ENCODE measurements at regions not wholly inside any gene's neighbourhood (a gene's known extent, or its start where the extent isn't known, plus 50 kb on each side); places are given as distances from the start of the nearest gene placed in this dataset.

DNA sequence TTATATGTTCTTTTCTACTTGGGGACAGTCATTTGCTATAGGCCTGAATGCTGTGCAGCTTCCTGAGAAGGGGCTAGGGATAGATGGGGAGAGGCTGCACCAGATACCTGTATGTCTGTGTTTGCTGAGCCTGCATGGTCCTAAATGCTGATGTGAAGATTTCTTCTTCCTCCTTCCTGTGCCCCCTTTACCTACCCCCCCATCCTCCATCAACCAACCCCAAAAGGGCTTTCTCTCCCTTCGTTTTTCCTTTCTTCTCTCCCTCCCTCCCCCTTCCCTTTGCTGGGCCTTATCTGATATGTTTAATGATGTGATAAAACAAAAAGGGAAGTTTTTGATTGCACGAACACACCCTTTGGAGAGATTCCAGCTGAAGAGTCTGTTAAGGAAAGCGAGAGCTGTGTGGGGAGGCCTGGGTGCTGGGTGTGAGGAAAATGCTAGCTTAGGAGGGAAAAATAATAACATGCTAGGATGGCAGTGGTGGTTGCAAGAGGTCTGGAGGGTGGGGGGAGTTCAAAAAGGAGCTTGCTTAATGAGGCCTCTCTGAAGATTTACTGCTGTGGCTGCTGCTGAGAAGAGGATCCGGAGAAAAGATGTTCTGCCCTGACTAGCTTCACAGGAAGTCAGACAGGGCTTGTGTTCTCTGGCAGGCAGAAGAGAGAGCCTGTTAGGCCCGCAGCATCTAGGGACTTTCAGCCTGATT, 101.8 kb downstream of the SAMD9 start:
- no peak for DNase-seq (ENCODE audit: low read depth, low spot score)

DNA sequence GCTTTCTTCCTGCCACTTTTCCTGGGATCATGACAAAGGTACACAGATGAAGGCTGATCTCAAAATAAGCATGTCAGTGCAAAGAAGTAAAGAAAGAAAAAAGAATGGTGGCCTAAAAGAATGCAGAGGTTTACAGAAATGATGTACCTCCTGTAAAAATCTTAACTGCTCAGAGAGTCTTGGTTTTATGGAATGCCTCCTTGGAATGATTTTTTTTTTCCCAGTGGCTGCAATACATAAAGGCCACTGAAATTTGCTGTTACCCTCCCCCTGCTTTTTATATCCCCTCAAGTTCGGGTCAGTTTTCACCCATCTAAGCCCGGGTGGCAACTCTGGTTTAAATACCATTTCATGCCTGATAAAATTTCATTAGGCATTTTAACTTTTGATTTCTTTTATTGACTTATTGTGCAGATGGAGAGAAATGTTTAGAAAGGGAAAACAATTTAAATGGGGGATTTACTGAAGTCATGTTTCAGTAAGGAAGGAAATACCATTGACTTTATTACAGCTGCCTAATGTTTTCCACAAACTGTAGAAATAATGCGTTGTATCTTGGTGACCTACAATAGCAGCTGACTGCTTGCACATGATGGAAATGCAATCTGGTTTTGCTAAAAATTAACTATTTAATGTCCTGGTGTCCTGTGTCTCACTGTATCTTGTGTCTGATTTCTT, 102.5 kb downstream of the SAMD9 start:
- DNase-seq (ENCODE audit: low read depth, low spot score) = no peak

DNA sequence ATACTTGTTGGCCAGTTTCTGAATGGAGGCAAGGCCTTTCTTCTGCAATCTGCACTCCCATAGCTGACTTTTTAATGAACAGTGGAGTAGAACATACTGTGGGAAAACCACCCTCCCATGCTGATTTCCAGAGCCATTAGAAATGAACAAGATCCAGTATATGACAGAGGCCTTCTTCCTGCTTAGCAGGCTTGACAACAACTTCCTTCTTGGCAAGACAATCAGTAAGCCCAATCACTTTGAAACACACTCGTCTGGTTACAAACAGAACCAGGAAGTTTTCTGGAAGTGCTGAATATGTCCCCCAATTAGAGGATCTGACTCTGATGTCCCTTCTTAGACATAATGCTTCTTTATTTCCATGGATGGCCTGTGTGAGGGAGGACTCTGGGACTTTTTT, 103.4 kb downstream of the SAMD9 start:
- DNase-seq (ENCODE audit: low read depth, low spot score) = no peak

DNA sequence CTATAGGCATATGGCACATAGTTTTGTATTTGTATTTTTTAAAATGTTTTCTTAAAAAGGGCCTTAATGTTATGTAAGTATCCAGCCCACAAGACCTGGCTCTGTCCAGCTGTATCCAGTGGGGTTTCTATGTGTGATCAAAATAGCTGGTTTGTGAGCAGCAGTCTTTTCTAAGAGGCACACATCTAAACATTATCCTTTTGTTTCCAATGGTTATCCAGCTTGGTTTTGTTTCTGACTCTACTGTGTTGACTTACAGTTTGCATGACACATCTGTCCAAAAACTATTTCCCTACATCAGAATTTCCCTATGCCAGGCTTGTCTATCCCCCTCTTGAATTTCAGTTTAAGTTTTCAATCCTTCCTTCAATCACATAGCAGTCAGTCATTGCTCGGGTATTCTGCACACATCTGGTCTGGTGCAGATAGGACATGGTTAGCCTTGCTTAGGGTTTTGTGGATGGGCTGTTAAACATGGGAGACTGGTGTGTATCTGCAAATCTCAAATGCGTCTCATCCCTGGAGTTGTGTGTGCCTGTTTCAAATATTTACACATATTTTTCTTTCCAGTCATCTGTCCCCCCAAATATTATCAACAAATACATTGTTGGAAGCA, 104.2 kb downstream of the SAMD9 start:
- no peak for DNase-seq (ENCODE audit: low read depth, low spot score)

DNA sequence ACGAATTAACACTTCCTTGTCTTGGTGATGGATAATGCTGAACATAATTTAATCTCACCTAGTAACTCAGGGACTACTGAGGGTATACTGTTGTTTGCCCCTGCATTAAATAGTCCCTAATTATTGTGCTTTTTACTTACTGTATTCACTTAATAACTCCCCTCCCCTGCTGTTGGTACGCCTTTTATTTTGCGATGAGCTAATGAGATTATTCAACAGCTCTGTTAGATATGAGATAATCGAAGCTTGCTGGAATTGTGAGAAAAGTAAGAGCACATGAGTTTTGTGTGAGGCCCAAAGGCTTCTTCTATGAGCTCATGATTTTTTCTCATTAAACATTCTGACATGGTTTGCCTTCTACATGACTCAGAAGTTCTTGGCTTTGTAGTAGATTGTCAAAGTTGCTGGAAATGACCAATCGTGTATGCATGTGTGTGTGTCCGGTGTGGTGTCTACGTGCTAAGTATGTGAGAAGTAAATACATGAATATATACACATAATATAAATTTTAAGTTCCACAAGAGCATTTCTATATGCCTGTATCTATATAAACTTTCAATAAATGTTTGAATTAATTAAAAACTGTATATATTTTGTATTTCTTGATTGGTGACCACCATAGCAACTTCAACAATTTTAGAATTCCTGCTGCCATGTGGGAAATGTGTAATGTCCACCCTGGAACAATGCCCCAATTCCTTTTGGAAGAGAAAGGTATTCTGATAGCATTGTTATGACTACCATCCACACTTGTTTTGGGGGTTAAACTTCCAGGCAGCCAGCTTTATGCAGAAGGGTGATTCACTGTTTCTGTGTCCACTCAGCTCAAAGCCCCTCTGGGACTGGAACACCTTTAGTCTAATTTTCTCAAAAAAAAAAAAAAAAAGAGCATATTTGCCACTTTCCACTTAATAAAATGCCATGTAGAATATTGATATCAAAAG, 106.2 kb downstream of the SAMD9 start:
- no peak for DNase-seq (ENCODE audit: low read depth, low spot score)

DNA sequence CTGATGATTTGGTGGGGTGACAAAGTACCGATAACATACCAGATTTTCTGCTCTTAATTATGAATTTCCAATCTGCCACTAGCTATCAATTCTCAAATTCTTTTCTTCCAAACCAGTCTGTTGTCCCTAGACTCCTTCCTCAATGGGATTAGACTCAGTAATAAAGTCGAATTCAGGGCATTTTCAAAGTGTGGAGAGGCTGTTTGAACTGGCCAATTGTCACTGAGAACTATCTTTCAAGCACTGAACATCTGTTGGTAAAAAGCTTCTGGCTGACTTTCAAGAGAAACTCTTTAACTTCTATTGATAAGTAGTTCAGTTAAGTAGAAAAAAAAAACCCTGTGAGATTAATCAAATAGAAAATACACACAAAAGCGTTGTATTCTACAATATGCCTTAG, 108.9 kb downstream of the SAMD9 start:
- no peak for DNase-seq (ENCODE audit: low read depth, low spot score)

DNA sequence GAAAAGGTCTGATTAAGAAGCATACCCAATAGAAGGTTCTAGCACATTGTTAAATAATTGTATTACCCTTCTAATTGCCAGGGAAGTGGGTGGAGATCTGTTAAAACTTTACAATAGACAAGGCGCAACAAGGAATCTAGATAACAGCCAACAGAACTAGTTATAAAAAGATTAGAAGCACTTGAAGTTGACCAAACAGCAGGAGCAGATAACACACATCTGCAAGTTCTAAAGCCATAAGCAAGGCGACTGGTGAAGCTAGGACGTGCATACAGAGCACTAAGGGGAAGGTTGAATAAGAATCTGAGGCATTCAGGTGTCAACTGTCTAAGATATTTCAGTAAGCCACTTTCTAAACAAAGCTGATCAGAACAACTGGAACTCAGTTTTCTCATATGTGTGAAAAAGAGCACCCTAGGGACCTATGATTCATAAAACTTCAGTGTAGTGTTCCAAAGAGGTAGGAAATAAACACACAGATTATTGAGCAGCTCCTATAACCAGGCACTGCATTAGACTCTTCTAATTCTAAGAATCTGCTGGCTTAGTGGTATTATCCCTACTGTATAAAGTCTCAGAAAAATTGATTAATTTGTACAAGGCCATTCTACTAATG, 111.2 kb downstream of the SAMD9 start:
- DNase-seq (ENCODE audit: low read depth, low spot score) = no peak

DNA sequence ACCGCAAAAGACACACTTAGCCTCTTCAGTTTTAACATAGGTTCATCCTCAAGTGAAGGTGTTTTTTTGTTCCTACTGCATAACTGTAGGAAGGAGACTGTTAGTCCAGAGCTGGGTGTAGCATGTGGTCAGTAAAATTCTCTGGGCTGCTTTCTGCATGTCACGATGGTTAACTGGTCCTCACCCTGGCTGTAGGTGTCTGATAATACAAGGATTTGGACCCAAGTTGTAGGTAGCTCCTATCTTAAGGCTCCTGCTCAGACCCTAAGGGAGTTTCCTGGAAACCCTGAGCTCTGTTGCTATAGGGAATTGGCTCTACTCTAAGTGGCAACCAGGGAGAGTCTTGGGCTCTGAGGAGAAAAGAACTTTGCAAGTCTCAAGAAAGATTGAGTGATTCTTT, 112.9 kb downstream of the SAMD9 start:
- DNase-seq (ENCODE audit: low read depth, low spot score) = no peak

DNA sequence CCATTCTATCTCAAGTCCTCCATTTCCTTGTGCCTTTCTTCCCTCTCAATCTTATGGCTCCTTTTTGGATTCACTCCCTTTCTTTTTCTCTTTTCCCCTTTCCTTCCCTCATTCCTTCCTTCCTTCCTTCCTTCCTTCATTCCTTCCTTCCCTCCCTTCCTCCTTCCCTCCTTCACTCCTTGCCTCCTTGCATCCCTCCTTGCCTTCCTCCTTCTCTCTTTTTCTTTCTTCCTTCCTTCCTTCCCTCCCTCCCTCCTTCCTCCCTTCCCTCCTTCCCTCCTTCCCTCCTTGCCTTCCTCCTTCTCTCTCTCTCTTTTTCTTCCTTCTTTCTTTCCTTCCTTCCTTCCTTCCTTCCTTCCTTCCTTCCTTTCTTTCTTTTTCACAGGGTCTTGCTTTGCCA, 120.1 kb downstream of the SAMD9 start:
- DNase-seq (ENCODE audit: low read depth, low spot score) = no peak

DNA sequence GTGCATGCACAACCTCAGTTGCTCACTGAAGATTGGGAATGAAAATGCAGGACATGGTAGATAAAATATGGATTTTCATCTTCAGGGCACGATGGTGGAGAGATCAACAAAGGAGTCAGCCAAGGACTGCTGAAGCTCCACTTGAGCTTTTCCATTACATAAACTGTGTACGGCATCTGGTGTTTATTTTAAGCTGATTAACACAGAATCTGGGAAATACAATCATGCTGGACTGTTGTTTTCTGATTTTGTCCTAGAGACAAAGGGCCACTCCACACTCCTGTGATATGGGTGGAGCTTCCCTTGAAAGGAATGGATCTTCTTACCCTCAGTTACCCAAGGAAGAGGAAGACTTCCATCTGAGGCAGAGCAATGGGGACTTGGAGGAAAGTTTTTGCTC, 120.6 kb downstream of the SAMD9 start:
- DNase-seq (ENCODE audit: low read depth, low spot score) = no peak

DNA sequence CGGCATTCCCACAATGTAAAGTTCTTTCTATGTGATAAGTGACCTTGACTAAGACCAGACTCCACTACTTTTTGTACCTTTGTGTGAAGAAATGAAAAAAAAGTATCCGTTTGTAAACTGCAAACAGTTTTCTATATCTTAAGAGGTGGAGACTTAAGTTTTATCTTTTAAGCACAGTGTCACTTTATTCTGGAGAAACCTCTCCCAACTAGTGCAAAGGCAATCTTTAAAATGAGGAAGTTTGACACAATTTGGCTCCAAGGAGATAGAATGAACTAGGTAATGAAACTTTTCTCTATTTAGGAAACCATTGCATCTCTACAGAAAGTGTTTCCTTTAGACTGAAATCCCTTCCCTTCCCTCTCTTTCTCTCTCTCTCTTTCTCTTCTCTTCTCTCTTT, 122.9 kb downstream of the SAMD9 start:
- DNase-seq (ENCODE audit: low read depth, low spot score) = no peak

DNA sequence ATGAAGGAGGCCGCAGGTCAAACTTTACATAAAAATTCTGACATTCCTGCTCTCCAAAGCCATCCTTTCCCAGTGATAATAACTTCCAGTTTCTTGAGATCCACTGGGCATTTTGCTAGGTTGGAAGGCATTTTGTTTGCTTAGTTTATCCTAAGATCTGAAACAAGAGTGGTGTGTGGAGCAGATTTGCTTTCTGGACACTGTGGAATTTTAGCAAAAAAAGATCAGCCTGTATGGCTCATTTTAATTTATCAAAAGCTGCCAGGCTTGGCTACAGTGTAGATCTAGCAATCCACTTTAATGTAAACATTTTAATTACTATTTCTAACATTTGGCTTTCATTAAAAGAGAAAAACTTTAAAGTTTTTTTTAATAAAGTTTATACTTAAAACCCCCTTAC, 124.8 kb downstream of the SAMD9 start:
- no peak for DNase-seq (ENCODE audit: low read depth, low spot score)

DNA sequence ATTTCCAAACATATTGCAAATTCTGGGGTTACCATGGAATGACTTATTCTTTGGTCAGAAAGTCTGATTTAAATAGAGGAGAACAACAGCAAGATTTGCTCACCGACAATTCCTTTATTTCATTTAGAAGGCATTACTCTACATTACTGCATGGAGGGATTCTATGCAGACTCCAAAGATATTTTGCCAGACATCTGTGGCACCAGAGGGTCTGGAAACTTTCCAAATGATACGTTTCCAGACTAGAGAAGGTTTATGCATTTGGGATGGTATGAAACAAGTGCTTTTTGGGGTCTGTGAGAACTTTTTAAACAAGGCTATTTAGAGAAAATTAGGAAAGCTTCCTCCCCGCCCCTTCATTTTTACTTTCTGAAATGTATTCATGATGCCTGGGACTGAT, 125.3 kb downstream of the SAMD9 start:
- DNase-seq (ENCODE audit: low read depth, low spot score) = no peak

DNA sequence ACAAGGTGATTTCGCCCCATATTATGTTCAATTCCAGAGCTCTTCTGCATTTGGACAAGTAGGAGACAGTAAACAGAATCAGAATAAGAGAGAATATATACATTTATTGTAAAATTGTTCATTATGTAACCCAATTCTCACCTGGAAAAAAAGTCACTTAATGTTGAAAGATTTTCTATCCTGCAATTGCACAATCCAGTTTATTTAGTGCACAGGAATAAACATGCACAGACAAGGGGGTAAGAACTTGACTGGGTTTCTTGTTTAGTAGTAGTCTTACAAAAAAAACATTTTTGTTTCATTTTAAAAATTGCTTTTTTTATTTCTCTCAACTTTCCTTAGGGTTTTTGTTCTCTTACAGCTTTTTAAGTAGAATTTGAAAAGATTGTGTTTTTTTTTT, 126.6 kb downstream of the SAMD9 start:
- no peak for DNase-seq (ENCODE audit: low read depth, low spot score)

DNA sequence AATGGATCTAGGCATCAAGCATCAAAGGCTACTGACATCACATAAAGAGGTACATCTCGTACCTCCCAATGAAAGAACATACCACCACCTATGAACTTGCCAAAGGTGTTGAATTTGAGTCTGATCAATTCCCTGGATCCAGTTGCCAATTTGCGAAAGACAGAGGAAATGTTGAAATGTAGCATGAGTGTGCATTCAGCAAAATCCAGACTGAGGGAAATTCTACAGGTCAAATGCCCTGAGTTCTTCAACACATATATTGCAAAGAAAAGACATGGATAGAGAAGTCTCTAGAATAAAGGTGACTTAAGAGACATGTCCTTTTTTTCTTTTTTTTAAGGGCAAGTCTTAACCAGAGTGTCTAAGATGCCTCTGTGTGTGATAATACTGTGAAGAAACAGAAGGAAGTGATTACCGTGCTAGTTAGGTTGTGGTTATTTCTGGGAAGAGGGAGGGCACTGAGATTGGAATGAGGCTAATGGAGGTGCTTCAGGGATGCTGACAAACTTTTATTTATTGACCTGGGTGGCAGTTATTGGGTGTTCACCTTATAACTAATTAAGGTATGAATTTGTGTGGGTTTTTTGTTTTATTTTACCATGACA, 128.7 kb downstream of the SAMD9 start:
- DNase-seq (ENCODE audit: low read depth, low spot score) = no peak

DNA sequence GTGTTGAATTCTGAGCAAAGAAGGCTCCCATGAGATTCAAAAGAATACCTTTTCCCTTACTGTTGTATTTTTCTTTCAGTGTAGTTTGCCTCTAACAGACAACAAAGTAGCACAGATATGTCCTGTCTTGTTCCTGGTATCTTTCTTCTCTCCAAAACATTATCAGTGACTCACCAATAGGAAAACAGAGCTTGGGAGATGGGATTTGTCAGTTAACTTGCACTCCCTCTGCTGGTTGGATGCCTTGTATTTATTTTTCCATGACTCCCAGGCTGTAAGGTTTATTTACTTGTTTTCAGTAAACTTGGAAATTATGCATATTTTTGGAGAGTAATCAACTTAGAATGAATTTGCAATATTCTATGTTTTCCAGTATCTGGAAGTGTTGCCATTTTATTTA, 129.7 kb downstream of the SAMD9 start:
- no peak for DNase-seq (ENCODE audit: low read depth, low spot score)

DNA sequence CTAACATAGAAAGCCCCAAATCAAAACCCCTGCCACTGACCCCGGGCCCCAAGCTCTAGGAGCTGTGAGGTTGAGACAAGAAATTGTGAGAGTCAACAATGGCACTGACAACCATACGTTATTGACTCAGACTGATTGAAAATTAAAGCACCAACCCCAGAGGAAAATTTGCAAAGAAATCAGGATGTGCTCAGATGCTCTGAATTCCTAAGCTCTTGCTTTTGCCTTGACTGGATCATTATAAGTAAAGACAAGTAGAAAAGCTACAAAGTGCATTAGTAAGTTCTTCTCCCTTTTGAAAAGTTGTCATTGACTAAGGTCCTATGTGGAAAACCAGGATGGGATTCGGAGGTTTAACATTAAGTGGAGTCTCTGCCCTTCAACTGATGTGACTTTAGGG, 130.2 kb downstream of the SAMD9 start:
- no peak for DNase-seq (ENCODE audit: low read depth, low spot score)

DNA sequence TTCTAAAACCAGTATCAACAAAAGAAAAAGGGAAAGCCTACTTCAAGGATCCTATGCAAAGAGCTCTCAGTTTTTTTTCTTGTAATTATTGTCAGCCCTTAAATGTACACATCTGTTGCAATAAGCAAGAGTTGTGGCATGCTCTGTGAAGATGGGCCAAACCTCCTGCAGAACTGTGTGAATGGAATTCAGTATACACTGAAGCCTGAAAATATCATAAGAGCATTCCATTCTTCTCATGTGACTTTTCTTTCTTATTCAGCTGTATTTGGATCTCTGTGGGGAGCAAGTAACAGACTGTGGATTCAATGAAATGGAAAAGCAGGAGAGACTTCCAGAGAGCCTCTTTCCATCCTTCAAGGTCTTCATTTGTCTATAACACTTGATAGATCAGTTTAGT, 130.7 kb downstream of the SAMD9 start:
- no peak for DNase-seq (ENCODE audit: low read depth, low spot score)

DNA sequence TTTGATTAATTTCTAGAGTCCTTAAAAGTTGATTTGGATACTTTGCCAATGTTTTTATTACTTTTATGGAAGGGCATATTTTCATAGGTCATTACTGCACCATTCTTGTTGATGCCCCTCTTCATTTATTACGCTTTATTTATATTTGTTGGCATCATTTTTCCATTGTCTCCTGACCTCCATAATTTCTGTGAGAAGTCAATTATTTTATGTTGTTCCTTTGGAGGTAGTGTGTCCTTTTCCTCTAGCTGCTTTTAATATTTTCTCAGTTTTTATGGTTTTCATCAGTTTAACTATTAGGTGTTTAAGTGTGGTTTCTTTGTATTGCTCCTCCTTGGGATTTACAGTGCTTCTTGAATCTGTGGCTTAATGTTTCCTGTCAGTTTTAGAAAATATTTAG, 134.9 kb downstream of the SAMD9 start:
- no peak for DNase-seq (ENCODE audit: low read depth, low spot score)

DNA sequence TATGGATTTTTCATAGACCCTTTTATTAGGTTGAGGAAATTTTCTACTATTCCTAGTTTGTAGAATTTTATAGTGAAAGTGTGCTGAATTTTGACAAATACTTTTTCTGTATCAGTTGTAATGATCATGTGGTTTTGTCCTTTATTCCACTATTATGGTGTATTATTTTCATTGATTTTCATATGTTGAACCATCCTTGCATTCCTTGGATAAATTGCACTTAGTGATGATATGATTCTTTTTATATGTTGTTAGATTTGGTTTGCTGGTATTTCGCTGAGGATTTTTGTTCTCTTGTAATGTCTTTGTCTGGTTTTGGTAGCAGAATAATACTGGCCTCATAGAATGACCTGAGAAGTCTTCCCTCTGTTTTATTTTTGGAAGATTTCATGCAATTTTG, 140.6 kb upstream of the CDK6 start:
- DNase-seq (ENCODE audit: low read depth, low spot score) = no peak

DNA sequence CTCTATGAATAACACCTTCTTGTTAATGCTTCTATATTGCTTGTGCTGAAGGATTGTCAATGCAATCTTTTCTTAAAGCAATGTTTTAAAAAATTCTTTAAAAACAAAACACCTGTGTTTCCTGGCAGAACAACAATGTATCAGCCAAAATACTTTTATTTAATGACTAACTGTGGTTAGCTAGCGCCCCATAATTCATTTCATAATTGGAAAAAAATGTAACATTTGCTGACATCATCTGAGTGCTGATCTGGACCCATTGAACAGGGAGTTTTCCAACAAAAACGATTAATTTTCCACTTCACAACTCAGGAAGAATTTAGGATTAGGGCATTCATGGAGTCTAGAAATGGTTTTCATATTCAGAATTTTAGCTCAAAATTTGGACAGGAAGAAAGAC, 137.6 kb upstream of the CDK6 start:
- DNase-seq (ENCODE audit: low read depth, low spot score) = no peak

Measured in activated CD4-positive, CD25-positive, alpha-beta regulatory T cell treated with anti-CD3 and anti-CD28 coated beads, Interleukin-2, amount 50 U/mL, for 16 hours (primary cell).